ENCODE measurements at regions not wholly inside any gene's neighbourhood (a gene's known extent, or its start where the extent isn't known, plus 50 kb on each side); places are given as distances from the start of the nearest gene placed in this dataset.

DNA sequence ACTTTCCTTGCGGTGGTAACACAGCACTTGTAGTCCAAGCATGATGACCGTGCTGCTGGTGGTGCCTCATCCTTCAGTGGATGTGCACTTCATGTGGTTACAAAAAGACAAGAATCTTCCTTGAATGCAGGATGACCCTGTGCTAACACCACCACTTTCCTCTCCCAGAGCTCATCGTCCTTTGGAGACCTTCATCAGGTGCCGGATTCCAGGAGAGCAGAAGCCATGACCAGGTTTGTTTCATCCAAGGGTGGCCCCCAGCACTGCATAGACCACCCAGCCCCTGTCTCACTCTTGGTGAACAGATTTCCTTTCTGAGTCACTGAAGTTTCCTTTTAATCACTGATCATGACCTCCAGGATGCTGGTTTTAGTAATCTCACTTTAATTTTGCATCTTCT is 101.2 kb upstream of the SYNDIG1 start:
- TF ChIP-seq, protein P1, sequence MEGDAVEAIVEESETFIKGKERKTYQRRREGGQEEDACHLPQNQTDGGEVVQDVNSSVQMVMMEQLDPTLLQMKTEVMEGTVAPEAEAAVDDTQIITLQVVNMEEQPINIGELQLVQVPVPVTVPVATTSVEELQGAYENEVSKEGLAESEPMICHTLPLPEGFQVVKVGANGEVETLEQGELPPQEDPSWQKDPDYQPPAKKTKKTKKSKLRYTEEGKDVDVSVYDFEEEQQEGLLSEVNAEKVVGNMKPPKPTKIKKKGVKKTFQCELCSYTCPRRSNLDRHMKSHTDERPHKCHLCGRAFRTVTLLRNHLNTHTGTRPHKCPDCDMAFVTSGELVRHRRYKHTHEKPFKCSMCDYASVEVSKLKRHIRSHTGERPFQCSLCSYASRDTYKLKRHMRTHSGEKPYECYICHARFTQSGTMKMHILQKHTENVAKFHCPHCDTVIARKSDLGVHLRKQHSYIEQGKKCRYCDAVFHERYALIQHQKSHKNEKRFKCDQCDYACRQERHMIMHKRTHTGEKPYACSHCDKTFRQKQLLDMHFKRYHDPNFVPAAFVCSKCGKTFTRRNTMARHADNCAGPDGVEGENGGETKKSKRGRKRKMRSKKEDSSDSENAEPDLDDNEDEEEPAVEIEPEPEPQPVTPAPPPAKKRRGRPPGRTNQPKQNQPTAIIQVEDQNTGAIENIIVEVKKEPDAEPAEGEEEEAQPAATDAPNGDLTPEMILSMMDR (IDR thresholded peaks at IDR 0.05), result no peak
- no peak for TF ChIP-seq POLR2A (IDR thresholded peaks at IDR 0.05)

All from Peyer's patch (tissue), 4 donors.